HG03432 (cell line): ENCODE measurements at regions not wholly inside any gene's neighbourhood (a gene's known extent, or its start where the extent isn't known, plus 50 kb on each side); places are given as distances from the start of the nearest gene placed in this dataset.
"Not testable (repeated sequence)": the region's sequence is repeated elsewhere in the genome, so short reads cannot be mapped to it uniquely, and the experiment has no call there.

ENCODE experiments used
- ATAC-seq: cut with Tn5 transposase; IDR thresholded peaks from one replicate; pipeline ENCODE4 v1.9.1; 2021; ENCODE audit warnings: mild to moderate bottlenecking, moderate library complexity; ENCODE audit not compliant: unreplicated experiment

DNA sequence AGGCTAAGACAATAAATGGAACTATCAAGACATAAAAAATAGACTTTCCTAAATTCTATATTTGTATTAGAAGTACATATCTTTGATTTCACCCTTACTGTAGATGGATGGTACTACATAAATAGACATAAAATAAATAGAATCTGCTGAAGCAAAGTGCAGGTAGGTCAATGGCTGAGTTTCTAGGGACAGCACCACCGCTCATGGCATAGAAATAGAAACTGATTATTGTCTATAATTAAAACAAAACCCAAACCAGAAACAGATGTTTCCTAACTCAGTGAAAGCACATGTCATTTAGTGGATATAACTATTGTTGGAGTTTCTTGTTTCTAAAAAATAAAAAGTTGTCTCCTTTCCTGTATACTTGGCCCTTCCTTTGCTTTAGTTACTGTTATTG, 387.3 kb upstream of the ADGRL3 start:
- no peak for ATAC-seq

DNA sequence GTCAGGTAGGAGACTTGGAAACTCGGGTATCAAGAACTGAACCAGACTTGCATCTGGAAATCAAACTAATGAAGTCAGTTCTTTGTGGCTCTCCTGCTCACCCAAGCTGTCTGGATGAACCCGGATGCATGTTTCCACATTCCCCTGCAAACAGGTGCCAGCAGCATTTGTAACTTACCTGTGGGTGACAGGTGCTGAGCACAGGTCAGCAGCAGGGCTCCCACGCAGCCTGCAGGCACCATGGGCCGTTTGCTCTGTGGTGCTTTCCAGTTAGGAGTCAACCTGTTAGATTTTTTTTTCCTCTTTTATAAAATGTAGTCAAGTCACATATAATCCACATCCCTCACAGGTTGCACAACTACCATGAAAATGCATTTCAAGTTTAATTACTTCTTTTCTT, 385.6 kb upstream of the ADGRL3 start:
- ATAC-seq: no peak

DNA sequence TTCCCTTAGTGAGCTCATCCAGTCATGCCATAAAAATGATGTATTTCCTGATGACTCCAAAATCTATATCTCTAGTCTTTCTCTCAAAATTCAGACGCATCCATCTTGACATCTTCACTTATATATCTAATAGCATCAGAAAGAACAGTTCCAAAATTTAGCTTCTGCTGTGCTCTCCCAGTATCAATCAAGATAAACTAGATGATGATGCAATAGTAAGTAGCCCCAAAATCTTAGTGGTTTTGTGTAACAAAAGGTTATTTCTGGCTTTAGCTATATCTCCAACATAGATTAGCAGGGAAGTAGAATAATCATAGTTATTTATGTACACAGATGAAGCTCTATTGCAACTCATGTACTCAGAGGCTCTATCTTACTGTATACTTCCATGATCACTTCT, 382.5 kb upstream of the ADGRL3 start:
- no peak for ATAC-seq

DNA sequence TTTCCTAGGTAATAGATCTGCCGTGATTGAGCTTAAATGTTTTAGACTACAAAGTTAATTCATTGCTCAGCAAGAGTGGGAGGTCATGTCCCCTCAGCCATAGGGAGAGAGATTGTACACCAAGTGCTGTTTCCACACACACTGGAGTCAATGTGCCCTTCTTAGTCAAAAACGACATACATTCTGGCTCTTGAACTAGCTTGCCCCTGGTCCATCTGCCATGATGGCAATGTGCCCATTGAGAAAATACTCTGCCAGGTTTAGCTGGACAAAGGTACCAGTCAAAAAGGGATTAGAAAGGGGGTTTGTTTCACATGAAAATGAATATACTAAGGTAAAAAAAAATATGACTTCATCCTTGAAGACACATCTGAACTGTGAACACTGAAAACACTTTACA, 377.1 kb upstream of the ADGRL3 start:
- no peak for ATAC-seq

DNA sequence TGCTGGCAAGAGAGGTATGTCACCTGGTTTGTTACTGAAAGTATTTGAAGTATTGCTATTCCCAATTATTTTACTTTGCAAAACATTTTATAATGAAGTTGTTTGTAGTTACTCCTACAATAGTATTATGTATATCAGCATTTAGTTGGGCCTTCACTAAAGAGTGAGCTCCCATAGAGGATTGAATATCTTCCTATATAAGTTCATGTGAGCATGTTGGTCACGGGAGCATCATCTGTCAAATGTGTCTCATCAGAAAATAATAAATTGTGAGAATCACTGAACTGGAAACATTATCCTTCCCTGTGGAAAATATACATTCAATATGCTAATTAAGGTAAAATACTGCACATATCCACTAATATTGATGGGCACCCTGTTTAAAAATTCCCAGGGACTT, 360.1 kb upstream of the ADGRL3 start:
- no peak for ATAC-seq

DNA sequence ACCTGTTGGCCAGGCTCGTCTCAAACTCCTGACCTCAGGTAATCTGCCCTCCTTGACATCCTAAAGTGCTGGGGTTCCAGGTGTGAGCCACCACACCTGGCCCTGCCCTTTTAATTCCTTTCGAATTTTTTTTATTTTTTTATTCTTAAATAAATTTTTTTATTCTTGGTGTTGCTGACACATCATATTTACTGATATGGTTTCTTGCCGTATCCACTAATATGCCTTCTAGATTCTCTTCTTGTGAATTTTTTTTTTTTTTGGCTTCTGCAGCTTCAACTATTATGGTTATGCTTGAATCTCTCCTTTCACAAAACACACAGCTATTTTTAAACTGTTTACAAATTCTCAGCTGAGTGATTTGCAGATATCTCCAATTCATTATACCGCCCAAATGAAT, 353.4 kb upstream of the ADGRL3 start:
- ATAC-seq: no peak

DNA sequence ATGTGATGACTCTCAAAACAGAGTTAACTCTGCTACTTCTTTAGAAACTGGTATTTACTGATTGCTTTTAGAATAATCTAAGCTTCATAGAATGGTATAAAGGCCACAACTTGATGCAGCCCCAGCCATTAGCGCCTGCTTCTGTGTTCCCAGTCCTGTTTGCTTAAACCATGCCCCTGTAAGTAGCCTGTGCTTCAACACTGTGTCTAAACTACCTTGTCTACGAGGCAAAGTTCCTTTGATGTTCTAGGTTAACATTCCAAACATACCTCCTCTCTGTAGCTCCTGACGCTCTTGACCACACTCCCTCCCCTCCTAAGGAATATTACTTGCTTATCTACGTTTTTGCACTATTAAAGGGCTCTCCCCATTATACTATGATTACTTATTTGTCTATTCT, 352.5 kb upstream of the ADGRL3 start:
- ATAC-seq: no peak

DNA sequence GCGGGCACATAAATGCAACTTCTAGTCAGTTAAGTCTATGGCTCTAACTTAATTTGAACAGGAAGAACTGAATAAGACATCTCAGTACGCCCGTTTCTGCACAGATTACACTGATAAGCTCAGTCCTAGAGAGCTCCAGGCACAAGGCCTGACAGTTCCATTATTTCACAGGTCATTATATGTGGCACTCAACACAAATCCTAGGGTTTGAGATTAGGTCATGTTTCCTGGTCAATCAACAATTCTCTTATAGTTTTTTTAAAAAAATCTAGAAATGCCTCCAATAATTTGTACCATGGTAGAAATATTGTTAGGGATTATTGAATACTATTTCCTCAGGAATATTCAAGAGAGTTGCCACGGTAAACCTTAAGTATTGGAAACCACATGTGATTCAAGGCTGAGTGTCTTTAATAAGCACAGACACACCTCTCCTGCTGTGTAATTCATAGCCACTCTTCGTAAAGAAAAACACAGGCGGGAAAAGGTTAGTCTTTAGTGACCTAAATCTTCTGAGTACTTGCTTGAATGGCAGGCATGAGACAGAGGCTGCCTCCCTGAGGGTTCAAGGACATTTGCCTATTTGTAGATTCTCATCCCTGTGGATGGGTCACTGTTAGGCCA, 342.9 kb upstream of the ADGRL3 start:
- no peak for ATAC-seq

DNA sequence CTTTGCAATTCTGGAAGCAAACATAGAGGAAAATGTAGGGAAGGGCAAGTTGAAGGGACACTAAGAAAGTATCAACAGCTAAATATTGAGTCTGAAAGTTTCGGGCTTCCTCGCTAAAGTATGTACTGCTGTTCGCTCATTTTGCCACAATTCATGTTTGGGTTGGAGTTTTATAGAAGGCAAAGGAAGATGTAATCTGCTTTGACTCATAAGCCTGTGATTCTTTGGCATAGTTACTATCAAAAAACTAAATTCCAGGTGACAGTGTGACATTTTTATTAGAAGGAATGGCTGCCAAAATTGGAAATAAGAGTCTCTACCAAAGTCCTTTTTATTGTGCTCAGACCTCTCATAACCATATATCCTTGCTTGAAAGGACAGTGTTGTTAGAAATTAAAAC, 336.7 kb upstream of the ADGRL3 start:
- no peak for ATAC-seq

DNA sequence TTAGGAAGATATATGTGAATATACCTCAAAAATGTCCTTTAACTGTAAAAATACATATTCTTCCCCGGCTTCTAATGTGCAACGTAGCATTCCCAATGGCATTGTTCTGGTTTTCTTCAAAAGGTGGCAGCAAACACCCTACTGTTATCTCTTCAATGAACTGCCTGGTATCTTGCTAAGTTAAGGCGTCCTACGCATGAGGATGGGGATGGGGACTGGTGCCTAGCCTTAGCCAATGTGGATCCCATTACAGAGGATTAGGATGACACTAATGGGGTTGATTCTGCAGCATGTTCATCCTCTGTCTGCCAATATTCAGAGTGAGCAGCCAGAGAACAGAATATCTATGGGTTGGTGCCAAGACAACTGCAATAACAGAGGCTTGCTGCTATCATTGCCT, 334.9 kb upstream of the ADGRL3 start:
- ATAC-seq: no peak

DNA sequence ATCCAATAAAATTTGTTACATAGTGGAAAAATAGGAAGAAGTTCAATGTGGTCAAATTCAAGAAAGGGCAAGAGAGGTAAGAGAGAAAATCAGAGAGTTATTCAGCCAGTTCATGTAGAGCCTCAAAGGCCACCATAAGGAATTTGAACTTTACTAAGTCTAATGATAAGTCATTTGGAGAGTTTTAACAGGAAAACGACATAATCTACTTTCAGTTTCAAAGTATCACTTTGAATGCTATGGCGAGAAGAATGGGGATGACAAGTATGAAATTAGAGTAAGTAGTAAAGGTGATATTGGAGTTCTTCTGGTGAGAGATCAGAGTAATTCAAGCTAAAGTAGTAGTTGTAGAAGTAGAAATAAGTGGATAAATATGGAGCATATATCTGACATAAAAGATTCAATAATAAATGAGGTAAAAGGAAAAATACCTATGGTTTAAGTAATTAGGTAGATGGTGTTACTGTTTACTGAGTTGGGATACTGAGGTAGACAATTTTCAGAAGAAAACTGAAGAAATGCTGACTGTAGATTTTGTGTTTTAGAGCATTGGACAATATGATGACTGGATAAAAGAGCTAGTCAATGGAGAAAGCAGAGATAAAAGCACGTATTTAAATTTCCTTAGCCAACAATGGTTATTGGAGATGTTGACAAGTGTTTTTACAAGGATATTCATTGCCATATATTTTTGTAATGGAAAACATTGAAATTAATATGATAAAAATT, 331.7 kb upstream of the ADGRL3 start:
- no peak for ATAC-seq

DNA sequence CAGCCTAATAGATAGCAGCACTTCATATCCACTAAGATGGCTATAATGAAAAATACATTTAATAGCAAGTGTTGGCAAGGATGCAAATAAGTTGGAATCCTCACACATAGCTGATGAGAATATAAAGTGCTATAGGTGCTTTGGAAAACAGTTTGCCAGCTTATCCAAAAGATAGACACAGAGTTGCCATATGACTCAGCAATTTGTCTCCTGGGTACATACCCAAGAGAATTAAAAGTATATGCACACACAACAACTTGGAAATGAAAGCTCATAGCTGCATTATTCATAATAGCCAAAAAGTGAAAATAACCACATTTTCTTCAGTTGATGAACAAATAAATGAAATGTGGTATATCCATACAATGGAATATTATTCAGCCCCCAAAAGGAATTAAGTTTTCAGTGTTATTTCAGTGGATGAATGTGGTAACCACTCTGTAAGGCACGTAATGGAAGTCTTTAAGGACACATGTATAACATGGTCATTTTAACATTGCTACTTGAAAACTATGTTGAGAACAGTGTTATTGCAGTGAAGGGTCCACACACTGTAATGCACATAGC, 320.9 kb upstream of the ADGRL3 start:
- no peak for ATAC-seq

DNA sequence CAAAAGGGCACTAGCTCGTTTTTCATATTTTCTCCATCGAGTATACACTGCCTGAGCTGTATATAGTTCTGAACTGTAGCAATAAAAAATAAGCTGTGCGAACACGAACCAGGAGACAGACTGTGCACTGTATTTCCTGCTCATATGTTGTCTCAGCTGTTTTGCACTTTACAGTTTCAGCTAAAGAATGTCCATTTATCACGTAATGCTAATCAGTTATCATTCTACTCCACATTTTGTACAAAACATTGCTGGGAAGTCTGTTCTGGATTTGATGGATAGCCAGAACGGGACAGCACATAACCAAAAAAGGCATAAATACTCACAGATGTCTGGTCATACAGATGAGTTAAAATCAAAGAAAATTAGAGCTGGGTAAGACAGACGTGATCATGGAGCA, 315.5 kb upstream of the ADGRL3 start:
- ATAC-seq: no peak

DNA sequence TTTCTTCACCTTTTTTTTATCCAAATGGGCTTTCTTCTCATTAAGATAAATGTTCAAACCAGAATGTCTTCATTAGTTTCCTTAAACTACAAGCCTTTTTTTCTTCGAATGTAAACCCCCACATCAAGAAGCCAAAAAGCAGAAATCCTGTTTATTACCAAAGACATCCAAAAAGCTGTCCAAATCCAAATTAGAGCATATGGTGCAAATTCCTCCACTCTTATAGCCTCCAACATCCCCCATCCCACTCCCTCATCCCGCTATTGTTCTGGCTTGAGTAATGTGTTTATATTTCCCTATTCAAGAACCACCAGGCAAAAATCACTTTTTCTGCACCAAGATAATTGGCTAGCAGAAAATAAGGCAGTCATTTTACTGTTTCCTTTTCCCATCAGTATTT, 315.1 kb upstream of the ADGRL3 start:
- no peak for ATAC-seq

DNA sequence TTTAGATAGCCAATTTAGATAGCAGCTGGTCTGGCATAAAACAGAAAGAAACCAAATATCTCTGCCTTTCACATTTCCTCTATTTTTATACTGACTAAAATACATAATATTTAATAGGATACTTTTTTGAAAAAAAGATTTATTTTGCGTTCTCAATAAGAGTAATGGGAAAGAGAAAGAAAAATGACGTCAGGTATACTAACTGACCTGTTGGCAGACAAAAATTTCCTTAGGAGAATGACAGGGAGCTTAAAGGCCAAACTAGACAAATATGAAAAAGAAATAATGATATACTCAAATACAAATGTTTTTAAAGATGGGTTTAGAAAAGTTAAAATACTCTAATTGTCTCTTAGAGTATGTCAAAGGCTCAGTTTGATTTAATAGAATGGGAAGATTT, 309.4 kb upstream of the ADGRL3 start:
- ATAC-seq: no peak

DNA sequence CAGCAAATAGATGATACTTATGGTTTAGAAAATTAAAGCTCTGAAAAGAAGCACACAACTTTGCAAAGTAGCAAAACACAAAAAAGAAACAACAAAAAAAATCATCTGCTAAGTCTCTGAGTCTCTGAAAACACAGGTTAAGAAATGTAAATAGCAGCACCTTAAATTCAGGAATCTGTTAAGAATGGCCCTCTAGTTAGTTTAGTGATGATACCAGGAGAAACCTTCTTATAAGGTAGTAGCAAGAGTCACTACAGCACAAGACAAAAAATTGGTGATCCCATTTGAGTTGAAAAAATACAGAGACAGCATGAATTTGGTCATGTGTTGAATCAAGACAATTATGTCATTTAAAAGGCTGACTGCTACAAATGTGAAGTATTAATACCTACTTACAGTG, 308.2 kb upstream of the ADGRL3 start:
- no peak for ATAC-seq

DNA sequence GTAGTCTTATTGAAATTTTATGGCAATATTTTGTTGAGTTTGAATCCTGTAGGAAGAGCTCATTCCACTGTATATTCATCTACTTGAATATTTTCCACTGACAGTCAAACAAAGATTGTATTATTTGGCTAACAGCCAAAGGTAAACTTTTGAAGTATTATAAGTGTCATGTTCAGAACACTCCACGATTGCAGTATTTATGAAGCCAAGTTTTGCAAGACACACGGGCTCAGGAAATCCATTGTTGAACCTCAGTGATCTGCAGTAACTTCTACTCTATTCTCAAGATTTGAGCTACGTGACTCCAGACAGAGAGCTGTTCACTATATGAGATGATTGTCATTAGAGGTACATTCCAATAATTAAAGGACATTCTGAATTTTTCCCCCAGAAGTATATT, 302.7 kb upstream of the ADGRL3 start:
- ATAC-seq: no peak

DNA sequence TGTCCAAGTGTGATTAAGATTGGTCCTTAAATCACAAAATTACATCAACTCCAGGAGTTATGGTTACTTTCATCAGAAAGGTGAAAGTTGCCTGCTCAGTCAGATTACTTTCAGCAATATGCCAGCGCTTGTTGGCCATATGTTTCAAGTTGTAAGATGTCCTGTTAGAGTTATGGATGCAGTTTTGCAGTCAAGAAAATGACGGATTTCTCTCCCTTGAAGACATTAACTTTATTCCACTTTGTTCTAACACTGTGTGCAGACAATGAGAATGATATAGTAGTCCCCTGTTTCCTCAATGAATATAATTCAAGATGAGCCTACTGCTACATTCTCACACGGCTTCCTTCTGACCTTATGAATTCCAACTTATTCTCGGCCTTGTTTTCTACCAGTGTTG, 295.0 kb upstream of the ADGRL3 start:
- ATAC-seq: no peak

DNA sequence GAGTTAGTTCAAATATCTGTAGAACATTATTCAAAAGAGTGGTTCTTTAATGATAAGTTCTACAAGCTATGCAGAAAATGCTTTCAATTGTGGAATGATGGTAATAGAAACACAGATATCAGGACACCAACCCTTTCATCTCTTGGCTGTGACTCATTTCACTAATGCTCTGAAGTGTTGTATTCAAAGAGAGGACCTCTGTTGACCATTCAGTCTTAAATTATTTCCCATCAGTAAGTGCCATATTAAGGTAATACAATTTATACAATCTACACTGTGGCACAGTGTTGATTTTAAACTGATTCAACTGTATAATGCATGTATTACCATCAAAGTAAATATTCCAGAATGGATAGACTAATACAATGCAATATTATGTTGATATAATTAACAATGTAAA, 289.0 kb upstream of the ADGRL3 start:
- ATAC-seq: no peak

DNA sequence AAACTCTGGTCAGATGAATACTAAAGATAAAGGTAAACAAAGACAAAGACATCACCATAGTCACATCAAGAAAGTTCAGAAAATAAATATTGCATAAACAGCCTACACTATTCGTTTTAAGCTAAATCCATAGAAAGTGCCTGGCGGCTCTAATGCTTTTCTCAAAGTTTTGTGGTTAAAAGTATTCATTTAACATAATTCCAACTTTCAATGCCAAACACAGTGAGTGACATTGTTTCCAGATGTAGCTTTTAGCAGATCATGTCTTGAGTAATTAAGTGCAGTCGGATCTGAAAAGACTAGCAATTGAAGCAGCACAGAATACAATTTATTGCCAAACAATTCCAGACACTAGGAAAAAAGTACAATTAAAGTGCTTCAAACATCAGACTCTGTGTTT, 287.1 kb upstream of the ADGRL3 start:
- no peak for ATAC-seq

DNA sequence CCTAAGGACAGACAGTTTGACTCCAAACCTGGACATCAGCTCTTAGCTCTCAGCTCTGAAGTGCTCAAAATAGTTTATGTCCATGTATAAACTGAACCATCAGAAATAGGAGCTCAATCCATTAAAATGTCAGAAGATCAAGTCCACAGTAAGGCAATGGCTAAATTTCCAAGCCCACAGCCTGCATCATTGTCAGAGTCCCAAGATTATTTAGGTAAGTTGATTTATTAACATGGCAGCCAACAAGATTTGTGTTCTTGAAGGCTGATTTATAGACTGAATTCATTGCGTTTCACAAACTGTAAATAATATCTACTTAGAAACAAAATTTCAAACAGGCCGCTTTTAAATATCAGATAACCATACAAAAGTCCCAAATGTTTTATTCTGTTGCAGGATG, 286.5 kb upstream of the ADGRL3 start:
- ATAC-seq: no peak

DNA sequence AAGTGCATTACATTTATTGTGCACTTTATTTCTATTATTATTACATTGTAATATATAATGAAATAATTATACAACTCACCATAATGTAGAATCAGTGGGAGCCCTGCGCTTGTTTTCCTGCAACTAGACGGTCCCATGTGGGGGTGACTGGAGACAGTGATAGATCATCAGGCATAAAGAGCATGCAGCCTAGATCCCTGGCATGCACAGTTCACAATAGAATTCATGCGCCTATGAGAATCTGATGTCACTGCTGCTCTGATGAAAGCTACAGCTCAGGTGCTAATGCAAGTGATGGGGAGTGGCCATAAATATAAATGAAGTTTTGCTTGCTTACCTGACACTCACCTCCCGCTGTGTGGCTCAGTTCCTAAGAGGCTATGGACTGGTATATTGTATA, 278.4 kb upstream of the ADGRL3 start:
- ATAC-seq: not testable (repeated sequence)

DNA sequence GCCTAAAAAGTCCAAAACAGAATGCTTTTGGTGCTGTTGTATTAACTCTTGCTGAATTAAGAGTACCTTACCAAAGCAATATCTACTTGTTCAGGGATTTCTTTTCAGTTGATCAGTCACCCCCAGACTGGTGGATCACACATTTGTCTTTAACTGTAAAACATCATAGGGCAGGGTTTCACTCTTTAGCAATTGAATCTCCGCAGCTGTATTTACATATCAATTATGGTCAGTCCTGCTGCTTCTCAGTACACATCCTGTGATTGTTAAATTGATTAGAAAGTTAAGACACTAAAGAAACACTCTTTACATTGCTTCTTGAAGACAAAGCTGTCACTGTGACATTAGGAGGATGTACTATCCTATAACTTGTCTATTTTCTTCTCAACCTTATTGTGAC, 277.1 kb upstream of the ADGRL3 start:
- no peak for ATAC-seq
